ENCODE measurements at regions not wholly inside any gene's neighbourhood (a gene's known extent, or its start where the extent isn't known, plus 50 kb on each side); places are given as distances from the start of the nearest gene placed in this dataset.

- TF ChIP-seq GABPA (IDR thresholded peaks at IDR 0.05 in 1 of 2, conservative IDR thresholded peaks at IDR 0.05 in 1 of 2) (no peak), NR2F2 (IDR thresholded peaks at IDR 0.05) (no peak), ZBTB33 (IDR thresholded peaks at IDR 0.05) (no peak), HNF4G (IDR thresholded peaks at IDR 0.05) (no peak), RAD21 (IDR thresholded peaks at IDR 0.05) (no peak), REST (IDR thresholded peaks at IDR 0.05) (no peak), MAX (IDR thresholded peaks at IDR 0.05) (no peak), EGR1 (IDR thresholded peaks at IDR 0.05; ENCODE audit: low read depth in 2 of 2) (no peak), TAF1 (conservative IDR thresholded peaks at IDR 0.05) (no peak), FOXA1 (IDR thresholded peaks at IDR 0.05) (no peak), YY1 (IDR thresholded peaks at IDR 0.05) (no peak), HNF4A (conservative IDR thresholded peaks at IDR 0.05) (no peak), JUND (IDR thresholded peaks at IDR 0.05) (no peak)
- no peaks in the 10 kb centered on the region for H3K36me3 ChIP-seq (ENCODE audit: control insufficient read depth in 4 of 4, insufficient read depth in 3 of 4, low read depth in 1 of 4, low read length in 3 of 4)
- H3K4me1 ChIP-seq (ENCODE audit: control insufficient read depth in 4 of 4, insufficient read depth in 4 of 4, low read length in 3 of 4), result no peaks in the 10 kb centered on the region
- no peaks in the 10 kb centered on the region for H3K27me3 ChIP-seq (ENCODE audit: control insufficient read depth in 4 of 4, insufficient read depth in 4 of 4, low read length in 3 of 4)
- no peak overlapping the region for H3K4me3 ChIP-seq (ENCODE audit: low read depth in 1 of 3, low read length in 3 of 3)
- H3K9me3 ChIP-seq (ENCODE audit: control insufficient read depth in 4 of 4, low read length in 3 of 4), result peaks cover 0 to 4% (median 0%) of the 10 kb centered on the region in 4 donors
- 79% methylated on average over 5 of the region's 5 CpGs for WGBS
- H3K9ac ChIP-seq (ENCODE audit: low read depth in 1 of 2, low read length in 2 of 2), result no peak overlapping the region
- no peak overlapping the region for H3K27ac ChIP-seq (ENCODE audit: low read depth in 1 of 2, low read length in 2 of 2)
- no peak for DNase-seq (ENCODE audit: low spot score)
These were observed 658.8 kb upstream of the DEFB115 start for GRCh38 chr20:30598460-30599230.

GRCh38 chr20:30599990-30600389, 657.5 kb upstream of the DEFB115 start:
- Histone ChIP-seq H3K36me3 (ENCODE audit: control insufficient read depth in 4 of 4, insufficient read depth in 3 of 4, low read depth in 1 of 4, low read length in 3 of 4) (no peaks in the 10 kb centered on the region), H3K9me3 (ENCODE audit: control insufficient read depth in 4 of 4, low read length in 3 of 4) (peaks cover 0 to 4% (median 0%) of the 10 kb centered on the region in 4 donors), H3K27me3 (ENCODE audit: control insufficient read depth in 4 of 4, insufficient read depth in 4 of 4, low read length in 3 of 4) (no peaks in the 10 kb centered on the region), H3K9ac (ENCODE audit: low read depth in 1 of 2, low read length in 2 of 2) (no peak overlapping the region), H3K27ac (ENCODE audit: low read depth in 1 of 2, low read length in 2 of 2) (no peak overlapping the region), H3K4me1 (ENCODE audit: control insufficient read depth in 4 of 4, insufficient read depth in 4 of 4, low read length in 3 of 4) (no peaks in the 10 kb centered on the region), H3K4me3 (ENCODE audit: low read depth in 1 of 3, low read length in 3 of 3) (no peak overlapping the region)
- DNase-seq (ENCODE audit: low spot score), result no peak
- WGBS, result 78% methylated on average over 2 of the region's 2 CpGs
- TF ChIP-seq YY1 (IDR thresholded peaks at IDR 0.05) (no peak), EGR1 (IDR thresholded peaks at IDR 0.05; ENCODE audit: low read depth in 2 of 2) (no peak), ZBTB33 (IDR thresholded peaks at IDR 0.05) (no peak), RAD21 (IDR thresholded peaks at IDR 0.05) (no peak), JUND (IDR thresholded peaks at IDR 0.05) (no peak), MAX (IDR thresholded peaks at IDR 0.05) (no peak), REST (IDR thresholded peaks at IDR 0.05) (no peak), RXRA (IDR thresholded peaks at IDR 0.05) (no peak), TAF1 (conservative IDR thresholded peaks at IDR 0.05) (no peak), FOXA2 (IDR thresholded peaks at IDR 0.05) (no peak), FOXA1 (IDR thresholded peaks at IDR 0.05) (no peak), HNF4G (IDR thresholded peaks at IDR 0.05) (no peak), ATF3 (IDR thresholded peaks at IDR 0.05) (no peak), NR2F2 (IDR thresholded peaks at IDR 0.05) (no peak), SP1 (IDR thresholded peaks at IDR 0.05) (no peak)

Measured in liver (tissue), 7 donors.